Hematopoietic multipotent progenitor cell treated with erythropoietin and hydrocortisone succinate and interleukin-3 and kit ligand, for 6 days (in vitro differentiated cells): ENCODE measurements at regions not wholly inside any gene's neighbourhood (a gene's known extent, or its start where the extent isn't known, plus 50 kb on each side); places are given as distances from the start of the nearest gene placed in this dataset.
"Not testable (repeated sequence)": the region's sequence is repeated elsewhere in the genome, so short reads cannot be mapped to it uniquely, and the experiment has no call there.

Experiments
- DNase-seq: peaks from one replicate; pipeline ENCODE4 v3.0.0-alpha.2; 2015

- DNase-seq, result no peak
Measured at GRCh38 chr4:33780952-33781791, 2463.1 kb downstream of the ARAP2 start.

- no peak for DNase-seq
Measured at GRCh38 chr4:33785843-33786242, 2458.5 kb downstream of the ARAP2 start.

- DNase-seq, result no peak
Measured at GRCh38 chr4:33802578-33802977, 2441.7 kb downstream of the ARAP2 start.

- DNase-seq, result no peak
Measured at GRCh38 chr4:33825685-33826084, 2418.6 kb downstream of the ARAP2 start.

- DNase-seq, result not testable (repeated sequence)
Measured at GRCh38 chr4:33829356-33829755, 2415.0 kb downstream of the ARAP2 start.

- no peak for DNase-seq
Measured at GRCh38 chr4:33831442-33832066, 2412.8 kb downstream of the ARAP2 start.

GRCh38 chr4:33835764-33836163 is 2408.6 kb downstream of the ARAP2 start:
- not testable (repeated sequence) for DNase-seq

GRCh38 chr4:33837043-33837838 is 2407.1 kb downstream of the ARAP2 start:
- DNase-seq, result no peak

- no peak for DNase-seq
Measured at GRCh38 chr4:33841120-33841519, 2403.2 kb downstream of the ARAP2 start.

- DNase-seq, result no peak
Measured at GRCh38 chr4:33850371-33850902, 2393.9 kb downstream of the ARAP2 start.

GRCh38 chr4:33853670-33854069 is 2390.6 kb downstream of the ARAP2 start:
- not testable (repeated sequence) for DNase-seq

- no peak for DNase-seq
Measured at GRCh38 chr4:33864290-33864859, 2379.9 kb downstream of the ARAP2 start.

GRCh38 chr4:33873791-33874190 is 2370.5 kb downstream of the ARAP2 start:
- DNase-seq, result no peak

GRCh38 chr4:33878710-33879109 is 2365.6 kb downstream of the ARAP2 start:
- DNase-seq, result no peak

GRCh38 chr4:33881176-33881575 is 2363.1 kb downstream of the ARAP2 start:
- DNase-seq, result no peak

- no peak for DNase-seq
Measured at GRCh38 chr4:33882246-33882990, 2361.9 kb downstream of the ARAP2 start.

GRCh38 chr4:33883111-33883510 is 2361.2 kb downstream of the ARAP2 start:
- no peak for DNase-seq

GRCh38 chr4:33886356-33886755 is 2358.0 kb downstream of the ARAP2 start:
- no peak for DNase-seq

- no peak for DNase-seq
Measured at GRCh38 chr4:33890841-33891240, 2353.5 kb downstream of the ARAP2 start.

- no peak for DNase-seq
Measured at GRCh38 chr4:33911959-33912358, 2332.4 kb downstream of the ARAP2 start.

- no peak for DNase-seq
Measured at GRCh38 chr4:33914386-33914785, 2329.9 kb downstream of the ARAP2 start.

- no peak for DNase-seq
Measured at GRCh38 chr4:33923469-33923868, 2320.8 kb downstream of the ARAP2 start.
